ENCODE measurements at regions not wholly inside any gene's neighbourhood (a gene's known extent, or its start where the extent isn't known, plus 50 kb on each side); places are given as distances from the start of the nearest gene placed in this dataset.

- TF ChIP-seq CTCF (IDR thresholded peaks at IDR 0.05) (no peak), POLR2A (IDR thresholded peaks at IDR 0.05) (no peak)
Measured at GRCh38 chr3:139173372-139174108, 128.8 kb upstream of the PRR23C start.
